SIG-M5 treated with dmso at 0.1 percent for 504 hours (cell line): ENCODE measurements at regions not wholly inside any gene's neighbourhood (a gene's known extent, or its start where the extent isn't known, plus 50 kb on each side); places are given as distances from the start of the nearest gene placed in this dataset.
"Not testable (repeated sequence)": the region's sequence is repeated elsewhere in the genome, so short reads cannot be mapped to it uniquely, and the experiment has no call there.

Experiments used
- DNase-seq: peaks from one replicate; lab custom pipeline; 2025; ENCODE audit not compliant: unreplicated experiment; lab: John Stamatoyannopoulos, UW

- DNase-seq = no peak
Measured at GRCh38 chr5:100249884-100250269, 285.3 kb upstream of the FAM174A start.

GRCh38 chr5:100249211-100249883 is 285.8 kb upstream of the FAM174A start:
- no peak for DNase-seq

GRCh38 chr5:100232736-100233135 is 302.4 kb upstream of the FAM174A start:
- no peak for DNase-seq

GRCh38 chr5:100188778-100189177 is 346.4 kb upstream of the FAM174A start:
- DNase-seq = no peak

- DNase-seq = no peak
Measured at GRCh38 chr5:100188339-100188738, 346.8 kb upstream of the FAM174A start.

GRCh38 chr5:100186181-100186580 is 349.0 kb upstream of the FAM174A start:
- no peak for DNase-seq

- no peak for DNase-seq
Measured at GRCh38 chr5:100182402-100182801, 352.8 kb upstream of the FAM174A start.

GRCh38 chr5:100175346-100175745 is 359.8 kb upstream of the FAM174A start:
- DNase-seq = no peak

- DNase-seq = no peak
Measured at GRCh38 chr5:100165309-100165708, 369.9 kb upstream of the FAM174A start.

- DNase-seq = no peak
Measured at GRCh38 chr5:100161868-100162267, 373.3 kb upstream of the FAM174A start.

- no peak for DNase-seq
Measured at GRCh38 chr5:100157066-100157465, 378.1 kb upstream of the FAM174A start.

GRCh38 chr5:100148239-100148638 is 386.9 kb upstream of the FAM174A start:
- DNase-seq = no peak

- DNase-seq = no peak
Measured at GRCh38 chr5:100142607-100143006, 392.6 kb upstream of the FAM174A start.

- peak; percentile 11 for DNase-seq
Measured at GRCh38 chr5:100131161-100131560, 404.0 kb upstream of the FAM174A start.

- DNase-seq = no peak
Measured at GRCh38 chr5:100130307-100130706, 404.9 kb upstream of the FAM174A start.

- no peak for DNase-seq
Measured at GRCh38 chr5:100119903-100120302, 415.3 kb upstream of the FAM174A start.

GRCh38 chr5:100110497-100110896 is 424.7 kb upstream of the FAM174A start:
- DNase-seq = no peak

- no peak for DNase-seq
Measured at GRCh38 chr5:100108883-100109282, 426.3 kb upstream of the FAM174A start.

- DNase-seq = not testable (repeated sequence)
Measured at GRCh38 chr5:100103592-100104119, 431.5 kb upstream of the FAM174A start.

GRCh38 chr5:100101466-100101865 is 433.7 kb upstream of the FAM174A start:
- DNase-seq = not testable (repeated sequence)

GRCh38 chr5:100096328-100096727 is 438.8 kb upstream of the FAM174A start:
- DNase-seq = not testable (repeated sequence)

- not testable (repeated sequence) for DNase-seq
Measured at GRCh38 chr5:100080703-100081102, 454.5 kb upstream of the FAM174A start.

- DNase-seq = not testable (repeated sequence)
Measured at GRCh38 chr5:100079163-100079562, 456.0 kb upstream of the FAM174A start.
